GM21576 (cell line): ENCODE measurements at regions not wholly inside any gene's neighbourhood (a gene's known extent, or its start where the extent isn't known, plus 50 kb on each side); places are given as distances from the start of the nearest gene placed in this dataset.

Experiments
- ATAC-seq: cut with Tn5 transposase; IDR thresholded peaks from one replicate; pipeline ENCODE4 v1.9.1; 2021; ENCODE audit warnings: mild to moderate bottlenecking, moderate library complexity; ENCODE audit not compliant: unreplicated experiment

DNA sequence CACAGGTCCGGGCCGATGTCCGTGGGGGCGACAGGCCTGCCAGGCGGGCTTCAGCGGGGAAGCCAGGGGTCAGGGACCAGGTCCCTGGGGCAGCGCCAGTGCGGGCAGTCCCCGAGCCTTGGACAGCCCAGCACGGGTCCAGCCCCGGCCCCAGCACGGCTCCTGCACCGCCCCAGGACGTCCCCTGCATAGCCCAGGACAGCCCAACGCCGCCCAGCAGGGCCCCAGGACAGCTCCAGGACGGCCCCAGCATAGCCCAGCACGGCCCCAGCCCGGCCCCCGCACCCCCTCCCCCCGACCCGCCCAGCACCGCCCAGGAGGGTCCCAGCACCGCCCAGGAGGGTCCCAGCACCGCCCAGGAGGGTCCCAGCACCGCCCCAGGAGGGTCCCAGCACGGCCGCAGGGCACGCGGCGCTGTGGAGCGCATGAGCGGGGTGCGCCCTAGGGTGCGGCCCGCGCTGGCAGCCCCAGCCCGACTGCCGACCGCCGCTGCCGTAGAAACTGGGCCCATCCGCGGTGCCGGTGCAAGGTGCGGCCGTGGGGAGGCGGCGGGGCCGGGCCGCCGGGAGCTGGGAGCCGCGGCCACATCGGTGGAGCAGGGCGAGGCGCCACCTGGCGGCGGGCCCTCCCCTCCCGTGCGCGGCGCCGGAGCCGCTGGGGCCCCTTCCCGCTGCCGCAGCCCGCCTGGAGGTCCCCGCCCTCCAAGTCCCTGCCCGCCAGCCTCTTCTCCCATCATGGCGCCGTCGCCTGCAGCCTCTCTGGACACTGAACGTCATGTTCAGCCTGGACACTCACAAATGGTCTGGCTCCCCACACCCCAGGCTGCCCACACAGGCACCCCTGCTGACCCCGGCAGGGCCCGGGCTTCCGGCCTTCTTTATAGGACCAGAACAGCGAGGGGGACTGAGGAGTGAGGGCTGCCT, 106.8 kb upstream of the NKX1-1 start:
- no peak for ATAC-seq

DNA sequence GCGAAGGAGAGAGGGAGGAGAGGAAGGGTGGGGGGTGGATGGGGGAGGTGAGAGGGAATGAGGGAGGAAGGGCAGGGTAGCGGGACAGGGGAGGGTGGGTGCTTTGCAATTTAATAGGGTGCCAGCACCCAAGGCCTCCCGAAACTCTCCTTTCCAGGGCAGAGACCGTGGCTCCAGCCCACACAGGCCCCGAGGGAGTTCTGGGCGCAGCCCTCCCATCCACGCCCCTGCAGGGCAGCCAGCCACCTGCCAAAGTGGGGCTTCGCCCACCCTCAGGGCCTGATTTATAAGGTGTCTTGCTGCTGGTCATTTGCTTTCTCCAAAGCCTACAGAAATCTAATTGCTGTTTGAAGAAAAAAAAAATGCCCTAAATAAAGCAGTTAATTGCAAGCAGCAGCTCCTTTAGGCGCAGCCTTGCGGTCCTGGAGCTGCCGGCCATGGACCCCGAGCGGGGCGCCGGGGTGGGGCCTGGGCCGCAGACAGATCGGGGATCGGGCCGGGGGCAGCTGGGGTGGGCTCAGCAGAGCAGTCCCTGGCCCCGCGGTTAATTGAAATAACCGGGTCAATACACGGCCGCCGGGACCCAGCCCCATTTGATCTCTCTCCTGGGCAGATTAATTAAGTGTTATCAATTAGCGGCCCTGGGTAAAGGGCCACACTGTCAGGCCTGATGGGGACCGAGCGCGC, 106.0 kb upstream of the NKX1-1 start:
- no peak for ATAC-seq

DNA sequence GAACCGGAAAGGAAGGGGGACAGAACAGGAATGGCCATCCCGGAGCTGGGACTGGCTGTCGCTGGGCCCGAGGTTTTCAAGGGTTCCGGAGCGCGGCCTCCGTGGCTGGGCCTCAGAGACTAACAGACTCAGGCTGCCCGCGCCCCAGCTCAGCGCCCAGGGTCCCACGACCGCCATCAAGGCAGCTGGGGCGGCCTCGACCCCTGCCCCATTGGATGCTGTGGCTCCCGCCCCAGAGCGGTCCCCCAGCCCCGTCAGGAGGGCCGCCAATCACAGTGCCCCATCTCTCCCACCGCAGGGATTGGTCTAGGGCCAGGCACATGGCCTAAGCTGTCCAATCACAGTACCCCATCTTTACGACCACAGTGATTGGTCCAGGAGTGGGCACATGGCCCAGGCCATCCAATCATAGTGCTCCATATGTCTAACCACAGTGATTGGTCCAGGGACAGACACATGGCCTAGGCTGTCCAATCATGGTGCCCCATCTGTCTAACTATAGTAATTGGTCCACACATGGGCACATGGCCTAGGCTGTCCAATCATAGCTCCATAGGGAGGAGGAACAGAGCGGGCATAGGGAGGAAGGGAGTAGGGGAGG, 105.3 kb upstream of the NKX1-1 start:
- ATAC-seq, result no peak

DNA sequence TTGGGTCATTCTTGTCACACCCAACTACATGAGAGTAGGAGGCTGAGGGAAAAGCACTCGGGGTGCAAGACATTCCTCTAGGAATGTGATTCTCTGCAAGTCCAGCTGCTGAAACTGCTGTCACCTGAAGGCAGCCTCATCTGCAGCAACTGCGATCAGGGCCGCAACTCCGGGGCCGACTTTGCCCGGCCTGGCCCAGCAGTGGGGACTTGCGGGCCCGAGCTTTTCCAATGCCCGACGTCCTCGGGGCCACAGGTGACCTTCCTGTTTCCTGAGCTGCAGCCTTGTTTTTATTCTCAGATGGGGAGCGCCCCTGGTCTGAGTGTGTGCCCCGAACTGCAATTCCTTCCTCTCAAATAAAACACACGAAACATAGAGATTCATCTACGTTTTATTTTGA, 104.7 kb upstream of the NKX1-1 start:
- ATAC-seq, result no peak

DNA sequence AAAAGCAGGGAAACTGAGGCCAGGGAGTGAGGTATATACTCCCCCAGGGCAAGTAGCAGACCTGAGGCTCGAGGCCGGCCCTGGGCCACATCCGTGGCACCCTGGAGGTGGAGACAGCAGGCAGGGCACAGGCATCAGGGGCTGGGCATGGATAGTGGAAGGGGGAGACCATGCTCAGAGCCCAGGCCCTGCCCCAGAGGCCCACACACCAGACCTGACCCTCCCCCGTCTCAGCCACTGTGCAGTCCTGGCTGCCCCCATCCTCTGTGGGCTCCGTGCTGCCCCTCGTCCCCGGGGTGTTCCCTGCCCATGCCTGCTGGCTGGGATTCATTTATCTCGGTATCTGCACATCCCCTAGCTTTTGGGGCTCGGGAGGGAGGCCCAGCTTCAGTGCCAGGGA, 103.1 kb upstream of the NKX1-1 start:
- no peak for ATAC-seq

DNA sequence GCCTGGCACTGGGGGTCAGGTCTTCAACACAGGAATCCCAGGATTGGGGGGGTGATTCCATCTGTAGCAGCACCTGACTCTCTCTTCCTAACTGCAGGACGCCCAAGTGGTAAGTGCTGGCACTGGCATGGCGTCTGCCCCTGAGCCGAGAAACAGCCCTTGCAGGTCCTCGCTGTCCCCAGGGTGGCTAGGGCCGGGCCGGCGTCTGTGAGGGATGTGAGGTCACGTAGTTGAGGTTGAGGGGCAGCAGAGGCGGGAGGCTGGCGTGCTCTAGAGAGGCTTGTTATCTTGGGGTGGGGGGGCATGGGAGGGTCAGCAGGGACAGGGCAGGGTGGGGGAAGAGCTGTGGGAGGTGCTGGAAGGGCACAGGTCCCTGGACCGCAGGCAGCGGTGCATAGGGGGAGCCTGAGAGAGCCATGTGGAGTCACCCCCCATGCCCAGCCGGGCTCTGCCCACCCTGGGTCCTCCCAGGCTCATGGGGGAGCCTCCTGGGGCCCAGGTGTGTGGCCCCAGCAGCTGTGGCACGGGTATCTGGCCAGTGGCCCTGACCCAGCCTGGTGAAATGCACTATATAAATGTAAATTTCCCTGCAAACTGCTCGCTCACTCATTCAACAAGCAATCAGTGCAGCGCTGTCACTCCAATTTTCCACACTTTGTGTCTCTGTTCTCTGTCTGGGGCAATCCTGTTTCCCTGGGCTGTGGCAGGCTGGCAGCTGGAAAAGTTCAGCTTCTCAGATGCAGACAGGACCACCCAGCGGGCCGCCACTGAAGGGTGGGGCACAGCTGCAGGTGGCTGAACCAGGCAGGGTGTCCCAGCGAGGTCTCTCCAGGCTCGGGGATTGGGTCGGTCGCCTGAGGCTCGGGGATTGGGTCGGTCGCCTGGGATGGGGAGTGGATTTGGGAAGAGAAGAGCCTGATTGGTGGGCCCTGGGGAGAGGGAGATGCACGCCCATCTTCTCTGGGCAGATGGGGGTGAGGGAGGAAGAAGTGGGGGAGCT, 102.2 kb upstream of the NKX1-1 start:
- ATAC-seq, result no peak

DNA sequence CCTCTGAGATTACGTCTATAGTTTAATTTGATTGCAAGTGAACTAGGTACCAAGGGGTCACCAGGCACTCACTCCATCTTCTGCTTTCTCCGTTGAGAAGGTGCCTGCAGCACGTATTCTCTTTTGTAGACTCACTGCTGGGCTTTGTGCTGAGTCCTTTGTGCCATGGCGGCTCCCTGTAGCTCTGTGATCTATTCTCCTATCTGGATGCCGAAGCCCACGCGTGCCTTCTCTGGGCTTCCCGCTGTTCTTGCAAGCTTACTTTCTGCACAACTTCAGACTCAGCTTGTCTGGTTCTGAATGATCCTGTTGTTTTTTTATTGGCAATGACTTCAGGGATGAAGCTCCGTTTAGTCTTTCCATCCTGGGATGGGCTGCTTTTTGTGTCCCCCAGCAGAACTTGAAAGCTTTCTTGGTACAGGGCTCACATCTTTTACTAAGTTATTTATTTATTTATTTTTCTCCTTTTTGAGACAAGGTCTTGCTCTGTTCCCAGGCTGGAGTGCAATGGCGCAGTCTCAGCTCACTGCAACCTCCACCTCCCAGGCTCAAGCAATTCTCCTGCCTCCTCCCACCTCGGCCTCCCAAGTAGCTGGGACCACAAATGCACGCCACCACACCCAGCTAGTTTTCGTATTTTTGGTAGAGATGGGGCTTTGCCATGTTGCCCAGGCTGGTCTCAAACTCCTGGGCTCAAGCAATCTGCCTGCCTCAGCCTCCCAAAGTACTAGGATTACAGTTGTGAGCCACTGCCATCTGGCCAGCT, 100.9 kb upstream of the NKX1-1 start:
- ATAC-seq, result no peak

DNA sequence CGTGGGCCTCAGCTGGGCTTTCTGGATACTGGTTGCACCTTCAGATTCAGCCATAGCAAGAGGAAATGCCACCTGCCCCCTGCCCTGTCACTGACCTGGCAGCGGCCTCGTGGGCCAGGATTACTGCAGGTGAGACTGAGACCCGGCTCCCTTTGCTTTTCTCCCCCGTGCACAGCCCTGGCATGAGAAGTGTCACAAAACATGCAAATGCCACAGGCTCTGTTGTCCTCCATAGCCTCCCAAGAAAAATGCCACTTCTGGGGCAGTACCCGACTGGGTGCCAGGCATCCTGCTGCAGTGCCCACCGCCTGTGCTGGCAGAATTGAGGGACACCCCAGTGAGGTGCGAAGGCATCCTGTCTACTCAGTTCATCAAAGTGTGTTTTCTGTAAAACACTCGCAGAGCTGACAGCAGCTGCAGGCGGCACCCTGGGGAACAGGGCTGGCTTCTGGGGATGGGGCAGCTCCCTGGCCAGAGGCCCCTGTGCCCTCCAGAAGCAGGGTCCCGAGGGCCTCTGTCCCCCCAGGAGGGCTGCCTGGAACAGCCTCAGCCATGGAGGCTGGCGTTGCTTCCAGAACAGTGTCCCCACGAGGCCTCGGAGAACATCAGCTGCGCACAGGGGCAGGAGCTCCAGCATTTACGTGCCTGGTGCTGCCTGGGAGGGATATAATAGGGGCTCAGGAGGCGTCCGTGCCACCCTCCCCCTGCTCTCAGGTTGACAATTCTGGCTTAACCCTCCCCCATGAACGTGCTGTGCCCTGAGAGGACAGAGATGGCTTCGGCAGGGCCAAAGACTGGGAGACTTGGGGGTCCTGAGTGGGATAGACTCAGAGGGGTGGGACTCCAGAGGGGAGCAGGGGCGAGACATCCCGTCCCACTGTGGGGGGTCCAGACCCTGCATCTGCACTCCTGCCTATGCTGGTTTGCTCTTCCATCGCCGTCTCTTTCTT, 99.5 kb upstream of the NKX1-1 start:
- ATAC-seq, result no peak

DNA sequence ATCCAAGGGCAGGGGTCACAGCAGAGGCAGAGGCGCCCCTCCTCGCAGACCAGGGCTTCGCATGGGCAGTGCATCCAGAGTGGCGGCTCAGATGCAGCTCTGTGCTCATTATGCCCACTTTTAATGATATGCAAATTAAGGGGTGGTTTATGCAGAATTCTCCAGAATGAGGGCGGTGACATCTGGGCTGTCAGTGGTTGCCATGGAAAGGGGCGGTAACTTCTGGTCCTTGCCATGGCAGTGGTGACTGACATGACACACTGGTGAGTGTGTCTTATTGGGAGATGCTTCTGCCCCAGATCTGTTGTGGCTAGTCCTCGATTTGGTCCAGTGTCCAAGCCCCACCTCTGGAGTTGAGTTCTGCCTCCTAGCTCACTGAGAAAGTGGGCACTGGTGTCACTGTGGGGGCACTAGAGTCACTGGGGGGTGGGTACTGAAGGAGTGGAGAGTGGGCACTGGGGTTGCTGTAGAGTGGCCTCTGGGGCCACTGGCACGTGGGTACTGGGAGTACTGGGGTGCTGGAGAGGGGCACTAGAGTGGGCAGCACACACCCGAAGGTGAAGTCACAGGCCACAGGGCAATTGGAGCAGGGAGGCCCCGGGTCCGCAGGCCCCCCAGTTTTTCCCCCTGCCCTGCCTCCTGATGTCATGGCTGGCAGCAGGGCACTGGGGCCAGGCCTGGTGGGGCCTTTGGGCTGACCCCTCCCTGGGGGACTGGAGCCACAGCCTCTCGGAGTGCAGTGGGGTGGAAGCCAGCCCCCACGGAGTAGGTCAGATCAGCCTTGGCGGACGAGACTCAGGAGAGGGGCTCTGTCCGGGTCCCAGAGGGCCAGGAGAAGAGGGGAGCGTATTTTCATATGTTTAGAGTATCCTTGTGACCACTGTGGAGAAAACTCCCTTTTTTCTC, 98.6 kb upstream of the NKX1-1 start:
- ATAC-seq, result no peak

DNA sequence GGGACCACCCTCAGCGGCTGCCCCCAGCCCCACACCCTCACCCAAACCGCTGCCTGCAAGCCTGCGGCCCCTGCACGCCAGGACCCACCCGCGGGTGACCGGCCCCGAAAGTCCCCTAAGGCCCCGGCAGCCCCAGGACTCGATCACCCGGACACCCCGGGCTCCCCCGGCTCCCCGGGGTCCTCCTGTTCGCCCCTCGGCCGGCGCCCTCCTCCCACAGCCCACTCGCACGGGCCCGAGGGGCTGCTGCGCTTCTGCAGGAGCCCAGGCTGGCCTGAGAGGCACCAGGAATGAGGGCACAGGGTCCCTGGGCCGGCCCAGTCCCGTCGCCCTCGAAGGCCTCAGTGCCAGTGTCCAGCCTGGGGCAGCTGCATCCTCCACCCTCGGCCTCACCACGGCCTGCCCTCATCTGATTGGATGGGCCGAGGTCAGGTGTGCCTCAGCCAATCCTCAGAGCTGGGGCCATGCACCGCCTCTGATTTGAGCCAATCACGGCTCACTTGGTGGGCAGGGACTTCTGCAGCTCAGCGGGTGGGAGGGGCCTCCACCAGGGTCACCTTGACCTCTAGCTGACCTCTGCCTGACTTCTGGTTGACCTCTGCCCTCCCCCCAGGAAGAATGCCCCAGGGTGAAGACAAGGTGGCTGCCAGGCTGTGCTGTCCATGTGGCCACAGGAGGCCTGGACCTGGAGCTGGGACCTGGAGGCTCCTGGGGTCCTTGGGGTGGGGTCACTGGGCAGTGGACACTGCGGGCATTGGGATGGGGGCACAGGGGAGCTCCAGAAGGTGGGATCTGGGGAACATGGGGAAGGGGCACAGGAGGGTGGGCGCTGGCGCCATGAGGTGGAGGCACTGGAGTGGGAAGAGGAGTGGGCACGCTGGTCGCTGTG, 97.6 kb upstream of the NKX1-1 start:
- ATAC-seq, result no peak

DNA sequence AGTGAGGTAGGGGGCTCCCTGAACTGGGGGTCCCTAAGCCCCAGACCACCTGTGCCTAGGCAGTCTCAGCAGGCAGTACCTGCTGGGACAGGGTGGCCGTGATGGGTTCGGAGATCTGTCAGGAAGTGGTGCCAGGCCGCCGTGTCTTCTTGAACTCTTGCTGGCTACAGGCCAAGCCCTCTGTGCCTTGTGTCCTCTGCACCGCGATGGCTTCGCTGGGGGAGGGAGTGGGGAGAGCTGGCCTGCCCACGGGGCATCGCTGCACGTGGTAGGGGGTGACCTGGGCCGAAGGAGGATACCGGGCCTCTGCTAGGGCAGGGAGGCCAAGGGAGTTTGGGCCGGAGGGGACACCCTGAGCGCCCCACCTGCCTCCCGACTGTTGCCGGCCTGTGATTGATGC, 96.7 kb upstream of the NKX1-1 start:
- ATAC-seq, result no peak

DNA sequence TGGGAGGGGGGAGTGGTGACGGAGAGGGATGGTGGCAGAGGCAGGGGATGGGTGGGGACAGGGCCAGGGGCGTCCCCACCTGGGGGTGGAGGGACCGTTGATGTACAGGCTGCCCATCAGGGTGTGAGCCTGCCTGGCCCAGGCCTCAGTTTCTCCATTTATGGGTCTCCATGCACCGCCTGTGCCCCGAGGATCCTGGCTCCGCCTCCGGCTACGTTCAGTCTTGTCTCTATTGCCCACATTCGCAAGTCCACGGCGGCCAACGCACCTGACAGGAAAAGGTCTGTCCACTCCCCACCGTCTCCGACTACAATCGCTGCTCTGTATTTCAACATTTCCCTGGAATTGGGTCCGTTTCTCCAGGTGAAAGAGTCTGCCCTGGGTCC, 96.3 kb upstream of the NKX1-1 start:
- no peak for ATAC-seq

DNA sequence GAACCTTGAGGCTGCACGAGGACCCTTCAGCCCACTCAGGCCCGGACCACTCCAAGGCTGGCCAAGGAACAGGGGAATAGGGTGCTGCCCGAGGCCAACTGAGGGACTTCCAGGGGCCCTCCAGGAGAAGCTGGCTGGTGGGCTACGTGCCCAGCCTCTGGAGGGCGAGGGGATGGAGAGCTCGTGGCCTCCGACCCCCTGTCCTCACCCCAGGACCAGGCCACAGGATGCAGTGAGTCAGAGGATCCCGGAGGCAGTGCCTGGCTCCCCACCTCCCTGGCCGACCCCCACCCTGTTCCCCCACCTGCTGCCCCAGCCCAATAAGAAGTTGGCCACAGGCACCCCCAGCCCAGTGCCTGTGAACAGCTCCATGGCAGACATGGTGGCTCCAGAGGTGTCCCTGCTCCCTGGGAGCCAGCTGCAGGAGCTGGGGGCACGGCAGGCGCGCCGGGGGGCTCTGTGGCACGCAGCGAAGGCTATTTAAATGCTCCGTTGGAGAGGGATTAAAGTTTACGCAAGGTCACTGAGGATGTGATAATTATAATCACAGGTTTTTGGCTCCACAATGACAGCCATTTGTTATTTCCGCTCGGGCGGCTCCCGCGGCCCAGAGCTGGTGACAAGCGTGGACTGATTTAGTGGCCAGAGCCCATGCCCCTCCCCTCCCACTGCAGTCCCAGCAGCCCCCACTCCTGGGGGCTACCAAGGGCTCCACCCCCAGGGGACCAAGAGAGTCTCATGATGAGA, 95.7 kb upstream of the NKX1-1 start:
- no peak for ATAC-seq

DNA sequence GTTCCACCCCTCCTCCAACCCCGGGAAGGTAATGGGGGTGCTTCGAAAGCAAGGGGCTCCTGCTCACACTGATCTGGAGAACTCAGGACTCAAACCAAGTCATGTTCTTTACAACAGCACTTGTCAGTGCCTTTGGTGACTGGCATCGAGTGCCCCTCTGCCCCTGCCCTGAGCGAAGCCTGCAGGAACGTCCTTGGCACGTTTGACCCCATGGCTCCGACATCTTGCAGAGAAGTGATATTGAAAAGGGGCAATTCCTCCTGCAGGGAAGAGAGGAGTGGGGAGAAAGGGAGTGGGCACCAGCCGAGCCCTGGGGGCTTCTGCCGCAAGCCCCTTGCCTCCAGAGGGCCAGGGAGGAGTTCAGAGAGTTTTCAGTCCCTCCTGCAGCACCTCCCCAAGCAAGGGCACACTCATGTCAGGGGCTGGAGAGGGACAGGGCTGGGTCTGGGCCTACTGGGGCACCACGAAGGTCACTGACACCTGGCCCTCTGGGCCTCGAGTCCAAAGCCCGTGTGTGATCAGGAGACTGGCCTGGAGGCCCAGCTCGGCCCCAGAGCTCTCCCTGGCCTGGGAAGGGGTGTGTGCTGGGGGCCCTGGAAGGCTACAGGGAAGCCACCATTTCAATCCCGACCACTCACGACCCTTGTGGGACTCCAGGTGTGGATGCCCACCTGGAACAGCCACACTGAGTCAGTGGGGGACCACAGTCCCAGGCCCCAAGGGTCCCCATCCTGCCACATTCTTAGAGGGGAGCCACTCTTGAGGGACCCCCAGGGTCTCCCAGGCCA, 94.9 kb upstream of the NKX1-1 start:
- no peak for ATAC-seq

DNA sequence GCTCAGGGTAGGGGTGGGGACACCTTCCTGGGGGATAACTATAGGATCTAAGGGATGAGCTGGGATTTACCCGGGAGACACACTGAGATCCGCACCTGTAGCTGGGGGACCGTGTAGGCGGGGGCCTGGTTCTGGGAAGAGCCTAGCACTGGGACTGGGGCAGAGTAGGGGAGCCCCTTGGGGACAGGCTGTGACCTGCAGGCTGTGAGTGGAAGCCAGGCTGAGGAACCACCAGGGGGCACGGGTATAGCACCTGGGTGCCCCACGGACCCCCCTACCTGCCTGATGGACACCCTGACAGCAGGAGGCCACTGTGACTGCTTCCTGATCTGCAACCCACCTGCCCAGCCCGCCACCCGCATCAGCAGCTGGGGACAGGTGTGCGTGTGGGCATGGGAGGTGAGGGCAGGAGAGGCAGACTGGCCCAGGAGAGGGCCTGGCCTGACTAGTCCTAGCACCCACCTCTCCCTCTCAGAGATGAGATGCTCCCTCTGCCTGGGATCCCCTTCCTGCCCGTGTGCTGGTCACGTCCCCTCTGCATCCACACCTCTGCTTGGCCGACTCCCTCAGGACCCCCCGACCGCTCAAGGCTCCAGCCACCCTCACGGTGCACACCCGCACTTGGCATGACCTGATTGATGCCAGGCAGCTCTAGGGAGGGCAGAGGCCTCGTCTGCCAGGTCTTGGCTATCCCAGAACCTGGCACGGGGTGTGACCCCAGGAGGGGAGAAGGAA, 94.2 kb upstream of the NKX1-1 start:
- no peak for ATAC-seq
